Activated CD8-positive, alpha-beta memory T cell treated with anti-CD3 and anti-CD28 coated beads for 48 hours (primary cell): ENCODE measurements at regions not wholly inside any gene's neighbourhood (a gene's known extent, or its start where the extent isn't known, plus 50 kb on each side); places are given as distances from the start of the nearest gene placed in this dataset.

Experiments used
- DNase-seq, 3 experiments: peaks; one replicate each; pipeline ENCODE4 v3.0.0-alpha.2; 2020; ENCODE audit warnings: low read depth in 2 of 3, low spot score in 2 of 3

DNA sequence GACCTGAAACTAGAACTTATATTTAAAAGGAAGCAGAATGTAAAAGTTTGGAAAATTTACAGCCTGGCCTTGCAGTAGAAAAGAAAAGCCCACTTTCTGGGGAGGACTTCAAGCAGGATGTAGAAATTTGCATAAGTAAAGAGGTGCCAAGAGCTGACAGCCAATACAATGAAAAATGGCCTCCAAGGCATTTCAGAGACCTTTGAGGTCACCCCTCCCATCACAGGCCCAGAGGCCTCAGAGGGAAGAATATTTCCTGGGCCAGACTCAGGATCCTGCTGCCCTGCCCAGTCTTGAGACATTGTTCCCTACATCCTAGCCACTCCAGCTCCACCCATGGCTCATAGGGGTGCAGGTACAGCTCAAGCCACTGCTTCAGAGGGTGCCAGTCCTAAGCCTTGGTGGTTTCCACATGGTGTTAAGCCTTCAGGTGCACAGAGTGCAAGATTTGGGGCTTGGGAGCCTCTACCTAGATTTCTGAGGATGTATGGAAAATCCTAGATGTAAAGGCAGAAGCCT is 518.9 kb upstream of the INTU start:
- DNase-seq: no peak

DNA sequence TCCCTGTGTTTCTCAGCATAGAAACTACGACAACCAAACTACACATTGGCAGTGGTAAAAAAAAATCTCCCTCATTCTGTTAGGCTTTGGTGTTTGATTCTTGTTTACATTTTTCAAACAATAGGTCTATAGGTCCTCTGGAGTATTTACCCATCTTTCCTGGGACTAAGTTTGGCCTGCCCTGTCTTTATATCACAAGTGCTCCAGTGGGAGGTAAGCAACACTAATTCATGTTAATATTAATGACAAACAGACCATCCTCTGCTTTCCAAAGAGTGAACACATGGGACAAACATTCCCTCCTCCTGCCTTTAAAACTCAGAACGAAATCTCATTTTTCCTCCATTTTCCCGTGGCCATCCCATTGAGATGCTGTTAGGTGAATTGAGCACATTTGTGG is 514.1 kb upstream of the INTU start:
- no peak for DNase-seq

DNA sequence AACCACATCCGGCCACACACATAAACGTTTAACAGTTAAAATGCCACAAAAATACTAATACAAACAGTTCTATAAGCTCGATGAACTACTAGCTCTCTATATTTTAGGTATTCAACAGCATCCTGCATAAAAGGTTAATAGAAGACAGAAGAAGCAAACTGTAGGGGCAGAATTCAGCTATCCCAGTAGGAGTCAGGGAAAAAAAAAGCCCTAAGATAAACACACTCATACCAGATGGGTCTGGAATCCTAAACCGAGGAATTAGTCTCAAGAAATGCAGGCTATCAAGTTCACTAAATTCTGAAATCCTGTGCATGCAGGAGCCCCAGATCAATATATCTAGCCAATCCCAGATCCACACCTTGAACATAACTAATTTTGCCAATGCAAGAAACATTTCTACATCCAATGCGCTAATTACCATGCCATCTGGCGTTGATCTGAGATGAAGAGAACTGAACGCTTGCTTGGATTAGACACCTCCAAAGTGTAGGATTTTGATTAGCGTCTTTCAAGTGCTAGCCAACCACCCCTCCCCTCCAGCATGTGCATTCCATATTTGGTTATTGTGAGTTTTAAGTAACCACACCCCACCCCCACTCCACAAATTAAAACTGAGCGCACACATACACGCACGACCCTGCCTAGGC is 512.2 kb upstream of the INTU start:
- no peak for DNase-seq

DNA sequence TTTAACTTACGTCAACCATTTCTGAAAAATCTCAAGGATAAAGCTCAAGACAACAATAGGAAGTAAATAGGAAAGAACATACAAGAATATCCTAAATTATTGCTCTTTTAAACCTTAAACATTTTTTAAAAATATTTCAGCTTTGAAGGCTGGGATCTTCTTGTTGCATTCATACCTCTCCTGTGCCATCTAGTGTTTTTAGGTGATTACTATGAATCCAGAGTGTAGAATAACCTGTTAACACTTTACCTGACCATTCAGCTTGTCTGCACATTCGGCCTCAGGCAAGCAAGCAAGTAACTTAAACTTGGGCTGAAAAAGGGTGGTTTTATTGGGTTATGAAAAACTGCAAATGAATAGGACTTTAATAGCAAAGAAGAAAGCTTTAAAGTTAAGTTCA is 507.8 kb upstream of the INTU start:
- DNase-seq: no peak

DNA sequence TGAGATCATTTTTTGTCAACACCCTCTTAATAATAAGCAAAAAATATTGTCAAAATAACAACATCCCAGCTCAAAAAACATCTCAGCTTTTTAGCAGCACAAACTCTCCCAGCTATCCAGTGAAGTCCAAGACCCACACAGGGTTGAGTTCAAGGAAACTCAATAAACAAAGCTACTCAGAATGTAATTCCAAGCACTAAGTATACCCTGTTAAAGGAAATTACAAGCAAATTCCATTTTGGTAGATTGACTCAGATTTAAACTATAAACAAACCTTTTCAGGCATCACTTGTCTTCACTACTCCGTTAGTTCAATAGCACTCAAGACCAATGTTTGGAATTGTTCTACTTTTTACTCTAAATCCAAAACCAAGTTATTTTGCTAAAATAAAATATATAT is 506.0 kb upstream of the INTU start:
- no peak for DNase-seq

DNA sequence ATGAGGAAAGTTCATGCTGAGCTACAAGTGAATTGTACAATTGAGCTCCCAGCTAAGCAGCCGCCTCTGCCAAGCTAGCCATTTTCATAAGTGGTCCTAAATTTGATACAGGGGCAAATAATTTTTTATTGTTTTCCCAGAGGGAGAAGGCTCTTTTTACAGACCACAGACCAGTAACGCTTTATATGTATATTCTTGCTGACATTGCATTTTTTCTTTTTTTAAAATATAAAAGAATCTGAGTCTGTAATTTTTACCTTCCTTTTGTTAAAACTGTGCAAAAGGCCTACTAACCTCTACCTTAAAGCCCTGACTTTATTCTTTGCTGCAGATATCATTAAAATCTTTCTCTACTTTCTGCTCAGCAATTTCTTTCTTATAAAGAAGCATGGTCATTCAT is 501.2 kb upstream of the INTU start:
- no peak for DNase-seq

DNA sequence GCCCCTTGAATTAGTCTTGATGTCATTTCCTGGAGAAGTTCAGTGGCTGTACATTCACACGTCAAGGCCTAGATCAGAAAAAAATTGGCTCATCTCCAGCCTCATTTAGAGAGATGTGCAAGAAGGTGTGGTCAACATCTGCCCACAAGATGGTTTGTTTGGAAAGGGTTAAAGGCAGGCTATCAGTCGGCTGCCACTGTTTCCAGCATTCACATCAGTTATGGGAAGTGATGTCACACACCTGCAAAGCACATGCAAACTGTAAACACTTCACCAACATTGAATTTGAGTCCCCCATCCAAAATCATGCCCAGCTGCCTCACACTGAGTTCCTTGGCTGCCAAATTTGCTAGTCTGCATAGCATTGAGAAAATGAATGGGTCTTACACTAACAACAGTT is 498.3 kb upstream of the INTU start:
- no peak for DNase-seq

DNA sequence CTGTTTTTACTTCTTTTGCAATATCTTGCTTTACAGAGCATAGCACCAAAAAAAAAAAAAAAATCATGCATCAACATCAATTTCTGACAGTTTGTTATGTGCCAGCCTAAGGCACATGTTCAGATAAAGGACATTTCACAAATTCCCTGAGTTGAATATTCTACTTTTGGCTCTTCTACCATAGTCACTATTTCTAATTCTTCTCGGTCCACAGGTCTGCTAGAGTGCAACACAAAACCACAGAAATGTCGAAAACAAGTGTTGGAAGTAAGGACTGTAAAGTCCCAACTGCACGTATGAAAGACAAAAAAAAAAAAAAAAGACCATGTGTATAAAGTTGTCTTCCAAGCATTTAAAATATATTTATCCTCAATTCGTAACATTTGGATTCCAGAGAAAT is 494.2 kb upstream of the INTU start:
- no peak for DNase-seq

DNA sequence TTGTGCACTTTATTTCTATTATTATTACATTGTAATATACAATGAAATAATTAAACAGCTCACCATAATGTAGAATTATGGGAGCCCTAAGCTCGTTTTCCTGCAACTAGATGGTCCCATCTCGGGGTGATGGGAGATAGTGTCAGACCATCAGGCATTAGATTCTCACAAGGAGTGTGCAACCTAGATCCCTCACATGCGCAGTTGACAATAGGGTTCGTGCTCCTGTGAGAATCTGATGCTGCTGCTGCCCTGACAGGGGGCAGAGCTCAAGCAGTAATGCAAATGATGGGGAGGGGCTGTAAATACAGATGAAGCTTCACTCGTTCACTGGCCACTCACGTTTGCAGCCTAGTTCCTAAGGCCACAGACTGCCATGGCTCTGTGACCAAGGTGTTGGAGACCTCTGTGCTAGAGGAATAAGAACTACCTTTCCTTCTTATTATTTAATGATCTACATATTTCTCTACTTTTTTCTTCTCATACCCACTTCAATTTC is 492.9 kb upstream of the INTU start:
- DNase-seq: no peak

DNA sequence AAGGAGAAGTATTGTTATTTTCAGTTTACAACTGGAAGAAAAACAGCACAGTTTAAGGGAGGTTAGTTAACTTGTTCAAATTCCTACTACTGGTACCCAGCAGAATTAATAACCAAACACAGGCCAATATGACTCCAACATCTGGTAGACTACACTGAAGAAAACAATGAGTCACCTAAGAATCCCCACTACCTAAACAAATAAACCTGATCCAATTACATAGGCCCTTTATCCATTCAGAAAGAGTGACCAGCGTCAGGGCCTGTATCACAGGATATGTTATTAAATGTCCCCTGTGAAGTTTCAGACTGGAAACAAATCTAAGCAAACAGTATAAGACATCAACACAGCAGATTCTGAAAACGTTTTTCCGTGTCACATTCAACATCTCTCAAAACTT is 492.5 kb upstream of the INTU start:
- DNase-seq: no peak

DNA sequence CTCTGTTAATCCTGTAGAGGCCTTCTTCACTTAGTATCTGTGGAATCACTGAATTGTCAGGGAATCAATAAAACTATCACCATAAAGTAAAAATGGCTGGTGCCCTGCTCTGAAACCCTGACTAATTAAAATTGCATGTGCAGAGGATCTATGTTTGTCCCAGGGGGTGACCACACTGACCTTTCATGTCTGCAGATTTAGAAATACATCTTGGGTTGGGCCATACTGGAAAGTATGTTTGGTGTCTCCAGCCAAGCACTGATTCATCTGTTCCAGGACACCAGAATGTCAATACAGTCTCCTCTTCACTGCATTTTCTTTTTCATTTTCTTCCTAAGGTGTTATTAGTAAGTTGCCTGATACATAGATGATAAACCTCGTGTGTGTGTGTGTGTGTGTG is 490.9 kb upstream of the INTU start:
- DNase-seq: no peak

DNA sequence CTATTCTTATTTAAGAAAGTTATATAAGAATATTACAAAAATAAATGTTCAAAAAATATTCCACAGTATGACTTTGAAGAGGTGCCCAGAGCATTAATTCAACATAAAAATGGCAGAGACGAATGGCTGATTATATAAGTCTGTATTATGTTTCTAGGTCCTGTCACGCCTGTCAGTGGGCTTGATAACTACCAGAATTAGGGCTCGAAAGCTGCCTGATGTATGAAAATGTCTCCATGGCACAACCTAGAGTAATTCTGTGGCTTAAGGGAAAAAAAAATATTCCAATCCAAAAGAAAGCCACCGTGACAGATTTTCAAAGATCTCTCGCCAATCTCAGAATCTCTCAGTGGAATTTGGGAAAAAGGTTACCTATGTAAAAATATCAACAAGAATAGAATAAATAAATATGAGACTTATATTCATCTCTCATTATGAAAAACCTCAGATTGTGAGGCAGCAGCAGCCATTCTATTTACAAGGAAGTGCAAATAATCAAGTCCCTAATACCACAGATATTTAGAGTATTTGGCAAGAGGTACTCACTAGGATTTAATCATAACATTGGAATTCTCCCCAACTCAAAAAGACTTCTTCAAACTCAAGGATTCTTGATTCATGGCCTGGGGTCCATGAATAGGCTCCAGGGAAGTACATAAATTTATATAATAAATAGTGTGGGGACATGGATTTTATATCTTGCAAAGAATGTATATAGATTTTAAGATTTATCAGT is 489.1 kb upstream of the INTU start:
- DNase-seq: no peak

DNA sequence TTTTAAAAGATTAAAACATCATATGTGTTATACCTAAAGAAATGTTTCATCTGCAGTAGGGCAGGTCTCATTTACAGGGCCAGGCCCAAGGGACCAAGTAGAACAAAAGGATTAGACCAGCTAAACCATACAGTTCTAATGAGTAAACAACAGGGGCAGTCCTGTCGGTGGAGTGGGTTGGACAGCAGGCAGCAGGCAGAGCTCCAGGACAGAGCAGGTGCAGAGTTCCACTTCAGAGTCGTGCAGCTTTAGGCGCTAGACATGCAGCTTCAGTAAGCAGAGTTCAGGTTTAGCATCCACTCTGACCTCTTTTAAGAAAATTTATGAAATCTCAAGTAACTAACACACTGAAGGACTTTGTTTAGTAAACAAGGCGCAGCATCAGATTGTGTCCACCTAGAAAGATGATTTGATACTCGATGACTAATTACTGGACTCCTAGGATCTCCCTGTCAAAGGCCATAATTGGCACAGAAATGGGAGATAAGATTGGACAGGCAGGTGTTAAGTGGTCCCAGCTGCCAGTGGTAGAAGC is 487.7 kb upstream of the INTU start:
- no peak for DNase-seq

DNA sequence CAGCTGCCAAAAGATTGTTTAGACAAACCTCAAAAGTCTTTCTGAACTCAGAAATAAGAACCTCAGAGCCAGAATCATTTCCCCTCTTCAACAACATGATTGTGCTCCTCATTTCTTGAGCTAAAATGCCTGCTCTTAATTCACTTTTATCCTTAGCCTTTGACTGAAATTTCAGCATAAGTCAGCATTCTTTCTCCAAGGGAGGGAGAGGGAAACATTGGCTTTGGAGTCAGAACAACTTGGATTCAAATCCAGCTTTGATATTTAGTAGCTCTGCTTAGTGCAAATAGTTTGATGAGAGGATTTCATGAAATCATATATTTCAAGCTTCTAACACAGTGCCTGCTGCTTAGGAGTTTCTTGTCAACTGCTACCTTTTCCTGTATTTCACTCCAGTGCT is 484.6 kb upstream of the INTU start:
- no peak for DNase-seq

DNA sequence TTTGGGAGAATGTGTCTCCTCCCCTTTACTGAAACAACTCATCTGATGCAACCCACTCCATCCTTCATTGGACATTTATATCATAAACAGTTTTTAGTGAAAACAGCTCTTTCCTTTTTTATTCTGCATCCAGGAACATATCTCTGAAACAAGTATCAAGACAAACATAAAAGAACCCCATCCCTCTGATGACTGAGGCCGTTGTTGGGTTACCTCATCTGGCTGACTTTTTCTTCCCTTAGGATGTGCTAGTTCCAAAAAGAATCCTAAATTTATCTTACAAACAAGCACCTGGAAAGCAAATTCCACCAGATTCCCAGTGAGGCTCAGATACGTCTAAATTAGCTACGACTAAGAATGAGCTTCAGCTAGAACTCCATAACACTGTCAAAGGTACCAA is 483.7 kb upstream of the INTU start:
- no peak for DNase-seq

DNA sequence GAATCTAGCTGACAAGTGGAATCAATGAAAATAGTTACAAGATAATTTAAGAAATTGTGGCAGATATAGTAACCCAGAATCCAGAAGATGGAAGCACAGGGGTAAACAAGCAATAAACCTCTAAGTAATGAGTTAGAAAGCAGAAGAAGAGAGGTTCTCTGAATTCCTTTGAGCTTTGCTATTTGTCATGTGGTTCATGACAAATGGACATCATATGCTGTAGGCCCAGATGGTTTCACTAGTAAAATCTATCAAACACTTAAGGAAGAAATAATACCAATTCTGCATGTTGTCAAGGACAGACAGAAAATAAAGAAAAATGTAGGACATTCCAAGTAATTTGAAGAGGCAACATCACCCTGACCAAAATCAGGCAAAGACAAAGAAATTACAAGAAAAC is 480.8 kb upstream of the INTU start:
- no peak for DNase-seq

DNA sequence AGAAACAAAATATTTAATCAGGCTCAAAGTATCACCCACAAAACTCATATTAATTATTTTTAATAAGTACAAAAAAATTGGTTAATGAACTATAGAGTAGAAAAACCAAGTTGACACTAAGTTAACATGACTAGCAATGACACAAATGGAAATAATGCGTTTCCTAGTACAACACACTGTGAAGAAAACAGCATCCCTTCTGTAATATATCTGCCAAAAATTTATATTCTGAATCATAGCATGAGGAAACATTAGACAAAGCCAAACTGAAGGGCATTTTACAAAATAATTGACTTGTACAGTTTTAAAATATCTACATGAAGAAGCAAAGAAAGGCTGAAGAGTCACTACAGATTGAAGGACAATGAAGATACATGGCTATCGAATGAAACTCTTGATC is 477.6 kb upstream of the INTU start:
- no peak for DNase-seq

DNA sequence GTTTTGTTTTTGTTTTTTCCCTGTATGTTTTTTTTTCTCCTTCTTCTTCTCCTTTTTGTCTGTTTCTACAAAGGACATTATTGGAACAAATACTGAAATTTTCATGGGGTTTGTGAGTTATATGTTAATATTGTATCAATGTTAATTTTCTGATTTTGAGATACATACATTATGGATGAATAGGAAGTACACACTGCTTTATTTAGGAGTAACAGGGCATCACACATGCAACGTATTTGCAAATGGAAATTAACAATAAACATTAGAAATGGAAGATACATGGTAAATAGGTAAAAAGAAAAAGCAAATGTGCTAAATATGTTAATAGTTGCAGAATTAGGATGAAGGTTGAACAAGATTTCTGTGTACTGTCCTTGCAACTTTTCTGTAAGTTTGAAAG is 477.2 kb upstream of the INTU start:
- DNase-seq: no peak

DNA sequence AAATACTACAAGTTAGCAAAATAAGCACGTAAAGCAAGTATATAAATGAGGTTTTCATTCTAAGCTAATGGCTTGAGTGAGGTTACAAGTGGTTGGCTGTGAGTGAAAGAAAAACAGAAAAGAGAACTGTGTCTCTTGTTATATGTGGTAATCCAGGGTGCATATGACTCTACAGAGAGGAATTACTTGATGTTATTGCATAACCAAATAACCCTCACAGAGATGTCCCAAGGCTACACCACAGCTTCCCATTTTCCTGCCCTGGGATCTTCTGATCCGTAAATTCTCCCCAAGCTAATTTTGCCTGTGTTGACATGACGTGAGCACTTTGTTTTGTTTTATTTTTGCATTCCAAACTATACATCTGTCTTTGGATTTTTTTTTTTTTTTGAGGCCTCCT is 470.0 kb upstream of the INTU start:
- DNase-seq: no peak

DNA sequence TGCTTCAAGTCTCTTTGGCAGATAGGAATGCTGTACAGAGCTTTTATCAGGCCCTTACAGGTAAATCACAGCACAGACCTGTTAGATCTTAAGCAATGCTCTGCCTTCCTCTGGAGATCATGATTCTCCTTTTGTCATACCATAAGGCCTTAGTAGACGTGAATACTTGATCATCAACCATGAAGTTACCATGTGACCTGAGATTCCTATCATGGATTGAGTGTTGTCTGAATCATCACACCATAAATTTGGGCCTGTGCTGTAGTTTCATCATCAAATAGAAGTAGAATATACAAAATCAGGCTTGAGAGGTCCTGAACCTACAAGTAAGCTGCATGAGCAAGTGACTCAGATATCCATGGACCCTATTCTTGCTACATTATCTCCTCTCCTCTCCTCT is 466.8 kb upstream of the INTU start:
- no peak for DNase-seq

DNA sequence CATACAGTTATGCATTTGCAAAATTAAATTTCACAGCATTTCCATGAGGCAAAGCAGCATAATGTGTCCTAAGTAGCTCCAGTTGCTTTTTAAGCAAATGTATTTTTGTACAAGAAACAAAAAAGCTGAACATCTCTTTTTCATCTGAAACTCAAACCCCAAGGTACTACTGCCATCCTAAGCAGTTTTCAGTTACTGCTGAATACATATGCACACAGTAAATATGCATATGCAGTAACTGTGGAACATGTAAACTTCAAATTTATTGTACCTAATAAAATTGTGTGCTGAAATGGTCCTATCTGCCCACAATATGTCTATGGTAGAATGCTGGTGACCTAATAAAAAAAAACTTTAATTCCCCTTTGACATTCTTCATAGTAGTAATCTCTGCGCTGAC is 458.6 kb upstream of the INTU start:
- DNase-seq: no peak

DNA sequence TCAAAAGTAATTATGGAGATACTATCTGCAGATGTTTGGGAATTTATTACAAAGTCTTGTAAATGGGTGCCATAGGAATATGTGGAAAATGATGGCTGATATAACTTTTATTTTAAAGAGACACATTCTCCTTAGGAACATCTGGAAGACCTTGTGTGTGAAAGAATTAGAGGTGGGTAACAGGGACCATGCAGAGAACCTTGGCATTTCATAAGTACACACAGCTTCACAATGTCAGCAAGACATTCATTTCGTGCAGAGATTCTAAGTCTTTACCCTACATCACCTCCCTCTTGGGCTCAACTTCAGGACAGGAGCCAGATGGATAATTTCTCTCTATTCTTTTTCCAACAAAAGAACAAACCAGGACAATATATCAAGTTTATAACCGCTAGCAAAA is 458.1 kb upstream of the INTU start:
- no peak for DNase-seq
